ENCODE measurements at regions not wholly inside any gene's neighbourhood (a gene's known extent, or its start where the extent isn't known, plus 50 kb on each side); places are given as distances from the start of the nearest gene placed in this dataset.

DNA sequence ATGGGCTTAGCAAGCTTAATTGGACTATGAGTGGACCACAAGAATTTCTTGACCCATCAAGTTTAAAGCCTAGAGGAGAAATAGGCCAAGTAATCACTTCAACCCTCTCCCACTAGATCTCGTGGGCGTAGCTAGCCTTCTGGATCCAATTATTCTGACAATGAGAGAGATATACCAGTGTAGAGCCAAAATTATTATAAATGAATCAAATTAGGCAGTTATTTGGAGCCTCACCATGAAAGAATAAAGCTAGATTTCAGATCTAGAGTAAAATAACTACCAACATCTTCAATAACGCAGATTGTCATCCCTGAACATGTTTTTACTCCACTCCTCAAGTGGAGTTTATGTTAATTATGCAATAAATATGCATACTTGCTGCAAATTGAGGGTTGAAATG lies 143.9 kb upstream of the CDH20 start:
- TF ChIP-seq CTCF (IDR thresholded peaks at IDR 0.05; ENCODE audit: low read length) (no peak), EZH2phosphoT487 (IDR thresholded peaks at IDR 0.05; ENCODE audit: low read length) (no peak)
